NCI-H82 treated with DMSO at 0.1 percent for 48 hours (cell line): ENCODE measurements at regions not wholly inside any gene's neighbourhood (a gene's known extent, or its start where the extent isn't known, plus 50 kb on each side); places are given as distances from the start of the nearest gene placed in this dataset.

Experiments used
- DNase-seq: peaks from one replicate; lab custom pipeline; 2025; ENCODE audit not compliant: unreplicated experiment; lab: John Stamatoyannopoulos, UW

DNA sequence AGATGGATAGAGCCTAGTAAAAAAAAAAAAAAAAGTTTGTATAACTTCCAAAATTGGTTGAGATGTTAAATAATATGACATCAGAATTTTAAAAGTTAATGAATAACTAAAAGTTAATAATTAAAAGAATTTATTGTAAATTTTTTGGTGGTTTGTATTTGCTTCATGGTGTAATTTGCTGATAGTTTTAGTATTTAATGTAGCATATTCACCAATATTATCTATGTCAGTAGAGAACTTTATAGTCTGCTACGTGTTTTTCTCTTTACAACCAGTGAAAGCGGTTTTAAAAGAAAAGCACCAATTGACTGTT is 51.8 kb upstream of the STEAP4 start:
- DNase-seq, result no peak

GRCh38 chr7:88357781-88358525 is 51.3 kb upstream of the STEAP4 start:
- DNase-seq, result no peak

DNA sequence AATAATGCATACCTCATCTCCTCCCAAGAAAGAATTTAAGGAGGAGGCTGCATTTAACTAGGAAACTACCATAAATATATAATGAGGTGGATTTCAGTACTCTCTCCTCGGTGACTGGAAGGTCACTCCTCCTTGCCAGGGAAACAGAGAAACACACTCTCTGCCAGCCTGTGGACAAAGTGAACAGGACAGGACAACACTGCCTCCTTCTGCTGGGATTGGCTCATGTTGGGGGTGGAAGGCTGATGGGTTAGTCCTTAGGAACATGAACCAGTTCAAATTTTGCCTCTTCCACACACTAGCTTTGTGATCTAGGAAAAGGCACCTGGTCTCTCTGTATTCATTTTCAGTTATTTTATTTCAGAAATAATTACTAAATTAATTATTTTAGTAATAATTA is 50.6 kb upstream of the STEAP4 start:
- DNase-seq, result no peak
